ENCODE measurements at regions not wholly inside any gene's neighbourhood (a gene's known extent, or its start where the extent isn't known, plus 50 kb on each side); places are given as distances from the start of the nearest gene placed in this dataset.
"Not testable (repeated sequence)": the region's sequence is repeated elsewhere in the genome, so short reads cannot be mapped to it uniquely, and the experiment has no call there.

GRCh38 chr17:5943982-5944381, 126.2 kb upstream of the WSCD1 start:
- no peak for DNase-seq (ENCODE audit: low read depth in 1 of 2, low spot score in 1 of 2)

DNA sequence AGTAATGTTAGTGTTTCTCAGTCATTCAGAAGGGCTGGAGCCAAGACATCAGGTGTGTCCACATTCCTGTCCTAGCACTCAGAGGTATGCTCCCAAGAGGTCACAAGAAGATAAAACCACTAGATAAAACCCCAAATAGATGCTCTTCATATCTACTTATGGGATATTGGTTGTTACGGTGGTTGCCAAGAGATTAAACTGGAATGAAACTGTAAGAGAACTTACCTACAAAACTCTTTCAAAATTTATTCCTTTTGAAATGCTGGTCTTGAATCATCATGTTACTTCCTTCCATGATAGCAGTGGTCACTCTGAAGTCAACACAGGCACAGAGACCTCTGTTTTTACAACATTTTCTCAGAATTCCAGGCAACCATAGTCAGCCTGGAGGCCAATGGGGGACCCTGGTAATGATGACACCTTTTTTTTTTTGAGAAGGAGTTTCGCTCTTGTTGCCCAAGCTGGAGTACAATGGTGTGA, 122.4 kb upstream of the WSCD1 start:
- DNase-seq (ENCODE audit: low read depth in 1 of 2, low spot score in 1 of 2): no peak

- no peak for DNase-seq (ENCODE audit: low read depth in 1 of 2, low spot score in 1 of 2)
Observed at GRCh38 chr17:5948811-5949210, 121.4 kb upstream of the WSCD1 start.

- DNase-seq (ENCODE audit: low read depth in 1 of 2, low spot score in 1 of 2): no peak
Observed at GRCh38 chr17:5950878-5951277, 119.3 kb upstream of the WSCD1 start.

- no peak for DNase-seq (ENCODE audit: low read depth in 1 of 2, low spot score in 1 of 2)
Observed at GRCh38 chr17:5951912-5952311, 118.3 kb upstream of the WSCD1 start.

GRCh38 chr17:5952518-5952917, 117.7 kb upstream of the WSCD1 start:
- no peak for DNase-seq (ENCODE audit: low read depth in 1 of 2, low spot score in 1 of 2)

- no peak for DNase-seq (ENCODE audit: low read depth in 1 of 2, low spot score in 1 of 2)
Observed at GRCh38 chr17:5955764-5956163, 114.4 kb upstream of the WSCD1 start.

GRCh38 chr17:5958850-5959249, 111.3 kb upstream of the WSCD1 start:
- DNase-seq (ENCODE audit: low read depth in 1 of 2, low spot score in 1 of 2): no peak

GRCh38 chr17:5962371-5962770, 107.8 kb upstream of the WSCD1 start:
- no peak for DNase-seq (ENCODE audit: low read depth in 1 of 2, low spot score in 1 of 2)

- DNase-seq (ENCODE audit: low read depth in 1 of 2, low spot score in 1 of 2): no peak
Observed at GRCh38 chr17:5971969-5972368, 98.2 kb upstream of the WSCD1 start.

DNA sequence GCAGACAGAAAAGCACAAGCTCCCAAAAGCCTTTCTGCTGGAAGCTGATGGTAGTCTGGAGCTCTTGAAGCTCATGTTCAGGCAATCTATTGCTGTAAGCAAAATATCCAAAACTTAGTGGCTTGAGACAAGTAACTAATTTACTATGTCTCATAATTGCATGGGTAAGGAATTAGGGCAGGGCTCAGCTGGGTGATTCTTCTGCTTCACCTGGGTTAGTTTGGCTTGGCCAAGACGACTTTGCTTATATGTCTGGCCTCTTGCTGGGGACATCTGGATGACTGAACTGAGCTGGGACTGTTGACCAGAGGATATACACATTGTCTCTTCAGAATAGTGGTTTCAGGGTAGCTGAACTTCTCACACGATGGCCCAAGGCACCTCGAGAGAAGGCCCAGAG, 96.8 kb upstream of the WSCD1 start:
- DNase-seq (ENCODE audit: low read depth in 1 of 2, low spot score in 1 of 2): no peak

DNA sequence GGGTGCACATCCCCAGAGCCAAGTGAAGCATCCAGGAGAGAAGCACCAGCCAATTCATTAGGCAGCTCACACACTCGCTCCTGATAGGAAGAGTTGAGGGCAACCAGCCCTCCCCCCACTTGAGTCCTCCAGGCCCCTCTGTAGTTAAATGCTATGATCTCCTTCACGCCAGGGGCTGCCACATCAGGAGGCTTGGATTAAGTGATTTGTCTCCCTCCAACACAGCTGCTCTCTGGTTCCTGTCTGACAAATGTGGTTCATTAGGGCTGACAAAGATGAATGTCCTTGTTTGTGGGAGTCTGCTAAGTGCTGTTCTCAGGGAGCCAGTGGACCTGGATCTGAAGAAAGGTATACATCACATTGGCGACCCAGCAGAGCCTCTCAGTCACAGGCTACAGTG, 94.5 kb upstream of the WSCD1 start:
- no peak for DNase-seq (ENCODE audit: low read depth in 1 of 2, low spot score in 1 of 2)

DNA sequence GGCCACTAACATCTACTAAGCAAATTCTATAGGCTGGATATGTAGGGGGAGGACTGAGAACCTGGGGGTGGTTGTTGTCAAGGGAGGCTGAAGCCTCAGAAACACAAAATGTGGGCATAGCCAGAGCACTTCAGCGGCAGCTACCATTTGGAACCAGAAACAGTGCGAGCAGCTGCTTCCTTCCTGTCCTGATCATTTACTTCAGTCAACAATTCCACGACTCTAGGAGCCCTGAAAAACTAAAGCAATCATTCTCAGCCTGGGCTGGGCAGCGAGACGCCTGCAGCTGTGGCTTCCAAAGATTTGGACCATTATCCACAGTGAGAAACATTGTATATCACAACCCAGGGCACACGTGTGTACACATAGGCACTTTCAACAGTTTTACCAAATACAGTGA, 93.9 kb upstream of the WSCD1 start:
- no peak for DNase-seq (ENCODE audit: low read depth in 1 of 2, low spot score in 1 of 2)

DNA sequence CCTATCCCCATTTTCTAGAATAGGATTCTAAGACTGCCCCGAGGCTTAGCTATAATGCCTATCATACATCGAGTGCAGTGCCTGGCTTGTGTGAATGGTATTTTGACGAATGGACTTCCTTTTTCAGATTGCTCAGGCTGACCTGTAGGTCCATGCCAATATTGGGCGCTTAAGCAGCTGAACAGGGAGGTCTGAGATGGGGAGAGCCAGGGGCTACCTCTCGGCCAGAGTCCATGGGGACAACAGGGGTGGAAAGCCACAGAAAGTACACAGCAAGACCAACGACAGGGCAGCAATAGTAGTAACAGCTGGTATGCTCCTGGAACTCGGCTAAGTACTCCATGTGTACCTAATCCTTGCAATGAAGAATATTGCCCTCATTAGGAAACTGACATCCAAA, 91.7 kb upstream of the WSCD1 start:
- DNase-seq (ENCODE audit: low read depth in 1 of 2, low spot score in 1 of 2): no peak

DNA sequence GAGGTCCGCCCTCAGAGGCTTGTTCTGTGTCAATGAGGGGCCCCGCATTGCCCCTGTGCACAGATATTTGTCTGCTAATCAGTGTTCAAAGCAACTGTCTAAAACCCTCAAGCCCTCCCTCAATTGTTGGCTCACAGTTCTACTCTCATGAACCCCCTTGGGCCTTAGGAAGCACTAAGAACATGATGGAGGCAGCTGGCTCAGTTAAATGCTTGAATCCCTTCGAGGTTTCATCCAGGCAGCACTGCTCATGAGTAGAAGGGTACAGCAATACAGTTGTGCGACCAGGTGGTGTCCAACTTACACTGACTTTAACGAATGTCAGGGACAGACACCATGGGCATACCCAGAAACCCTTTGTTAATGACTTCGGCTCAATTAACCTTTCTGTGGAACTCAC, 89.2 kb upstream of the WSCD1 start:
- no peak for DNase-seq (ENCODE audit: low read depth in 1 of 2, low spot score in 1 of 2)

GRCh38 chr17:5986644-5987043, 83.5 kb upstream of the WSCD1 start:
- no peak for DNase-seq (ENCODE audit: low read depth in 1 of 2, low spot score in 1 of 2)

DNA sequence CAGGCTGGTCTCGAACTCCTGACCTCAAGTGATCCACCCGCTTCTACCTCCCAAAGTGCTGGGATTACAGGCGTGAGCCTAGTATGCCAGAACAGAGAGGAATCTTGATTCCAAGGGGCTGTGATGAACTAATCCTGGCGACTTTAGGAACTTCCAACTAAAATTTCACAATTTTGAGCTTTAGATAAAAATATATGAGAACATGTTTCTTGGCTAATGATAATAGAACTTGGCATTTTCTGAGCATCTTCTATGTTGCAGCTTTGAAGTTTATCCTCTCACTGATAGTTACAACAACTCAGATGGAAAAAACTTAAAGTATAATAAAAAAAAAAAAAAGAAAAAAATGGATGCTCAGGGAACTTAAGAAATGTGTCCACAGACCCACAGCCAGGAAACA, 69.8 kb upstream of the WSCD1 start:
- no peak for DNase-seq (ENCODE audit: low read depth in 1 of 2, low spot score in 1 of 2)

- DNase-seq (ENCODE audit: low read depth in 1 of 2, low spot score in 1 of 2): not testable (repeated sequence)
Observed at GRCh38 chr17:6003221-6003620, 67.0 kb upstream of the WSCD1 start.

DNA sequence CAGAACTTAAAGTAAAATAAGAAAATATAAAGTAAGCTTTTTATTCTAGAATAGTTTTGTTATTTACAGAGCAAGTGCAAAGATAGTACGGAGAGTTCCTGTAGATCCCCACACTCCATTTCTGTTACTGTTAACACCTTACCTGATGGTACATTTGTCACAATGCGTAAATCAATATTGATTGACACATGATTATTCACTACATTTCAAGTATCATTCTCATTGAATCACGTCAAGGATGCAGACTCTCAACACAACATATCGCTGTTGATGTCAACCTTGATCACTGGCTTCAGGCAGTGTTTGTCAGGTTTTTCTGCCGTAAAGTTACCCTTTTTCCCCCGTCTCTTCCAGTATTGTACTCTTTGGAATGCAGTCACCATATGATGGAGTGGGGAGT, 64.2 kb upstream of the WSCD1 start:
- DNase-seq (ENCODE audit: low read depth in 1 of 2, low spot score in 1 of 2): no peak

DNA sequence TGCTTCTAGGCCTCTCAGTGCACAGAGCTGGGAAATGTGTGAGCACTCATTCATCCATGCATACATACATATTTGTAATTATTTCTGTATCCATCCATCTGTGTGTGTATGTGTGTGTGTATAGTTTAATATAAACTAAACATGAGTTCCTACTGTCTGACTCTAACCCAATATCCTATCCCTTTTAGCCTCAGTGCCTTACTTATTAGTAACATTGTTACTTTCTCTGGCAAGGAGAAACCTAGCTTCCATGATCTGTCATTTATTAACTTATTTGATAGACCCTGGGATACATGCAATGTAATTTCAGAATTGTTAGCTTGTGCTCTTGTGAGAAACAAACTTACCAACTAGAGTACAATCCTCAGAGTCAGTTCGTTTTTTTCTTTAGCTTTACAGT, 59.0 kb upstream of the WSCD1 start:
- DNase-seq (ENCODE audit: low read depth in 1 of 2, low spot score in 1 of 2): no peak

DNA sequence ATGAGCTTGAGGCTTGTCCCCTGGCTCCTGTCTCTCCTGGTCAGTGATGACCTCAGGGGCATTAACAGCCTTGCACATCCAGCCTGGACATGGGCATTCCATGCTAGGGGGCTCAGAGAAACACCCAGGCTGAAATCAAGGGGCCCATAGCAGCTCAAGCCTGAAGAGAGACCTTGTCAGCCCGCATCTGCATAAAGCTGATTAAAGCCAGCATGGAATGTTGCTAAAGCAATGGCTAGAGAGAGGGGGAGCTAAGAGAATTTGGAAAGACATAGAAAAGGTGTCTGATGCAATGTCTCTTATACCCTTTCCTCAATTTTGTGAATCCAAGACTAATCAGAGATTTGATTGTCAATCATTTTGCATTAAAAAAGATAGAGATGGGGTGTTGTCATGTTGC, 51.4 kb upstream of the WSCD1 start:
- no peak for DNase-seq (ENCODE audit: low read depth in 1 of 2, low spot score in 1 of 2)

- DNase-seq (ENCODE audit: low read depth in 1 of 2, low spot score in 1 of 2): no peak
Observed at GRCh38 chr17:6019959-6020358, 50.2 kb upstream of the WSCD1 start.

DNA sequence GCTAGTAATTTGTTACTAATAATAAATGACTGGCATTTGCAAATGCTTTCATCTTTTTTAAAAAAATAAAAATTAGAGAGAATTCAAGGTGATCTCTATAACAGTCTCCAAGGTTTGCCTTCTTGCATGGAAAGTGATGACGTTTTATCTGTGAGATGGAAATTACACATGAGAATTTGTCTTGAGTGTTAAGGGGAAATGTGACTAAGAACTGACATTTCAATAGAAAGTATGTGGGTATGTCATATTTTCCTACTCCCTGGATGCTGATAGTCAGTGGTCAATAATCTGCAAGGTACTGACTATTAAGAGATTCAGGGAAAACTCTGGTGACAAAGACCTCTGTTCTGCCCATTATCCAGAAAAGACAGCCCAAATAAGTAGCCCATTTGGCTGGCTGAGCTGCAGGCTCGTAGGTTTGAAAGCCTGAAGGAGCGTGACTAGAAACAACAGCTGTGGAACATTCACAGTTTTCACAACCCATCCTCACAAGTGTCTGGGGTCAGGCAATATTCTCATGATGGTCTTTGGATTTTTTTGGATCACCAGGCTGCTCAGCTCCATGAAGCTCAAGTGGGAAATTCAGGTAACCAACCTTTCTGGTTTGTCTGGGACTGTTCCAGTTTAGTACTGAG, 49.7 kb upstream of the WSCD1 start:
- no peak for DNase-seq (ENCODE audit: low read depth in 1 of 2, low spot score in 1 of 2)
